ENCODE measurements at regions not wholly inside any gene's neighbourhood (a gene's known extent, or its start where the extent isn't known, plus 50 kb on each side); places are given as distances from the start of the nearest gene placed in this dataset.

- no peak for TF ChIP-seq CTCF (IDR thresholded peaks at IDR 0.05)
- Histone ChIP-seq H3K27ac (no peak overlapping the region), H3K4me1 (no peaks in the 10 kb centered on the region), H3K36me3 (no peaks in the 10 kb centered on the region), H3K27me3 (no peaks in the 10 kb centered on the region), H3K9me3 (peaks cover 7 to 23% of the 10 kb centered on the region in 2 donors), H3K4me3 (no peak overlapping the region)
- DNase-seq (ENCODE audit: low spot score): no peak
Observed at GRCh38 chr10:4041635-4042034, 256.6 kb upstream of the KLF6 start.

DNA sequence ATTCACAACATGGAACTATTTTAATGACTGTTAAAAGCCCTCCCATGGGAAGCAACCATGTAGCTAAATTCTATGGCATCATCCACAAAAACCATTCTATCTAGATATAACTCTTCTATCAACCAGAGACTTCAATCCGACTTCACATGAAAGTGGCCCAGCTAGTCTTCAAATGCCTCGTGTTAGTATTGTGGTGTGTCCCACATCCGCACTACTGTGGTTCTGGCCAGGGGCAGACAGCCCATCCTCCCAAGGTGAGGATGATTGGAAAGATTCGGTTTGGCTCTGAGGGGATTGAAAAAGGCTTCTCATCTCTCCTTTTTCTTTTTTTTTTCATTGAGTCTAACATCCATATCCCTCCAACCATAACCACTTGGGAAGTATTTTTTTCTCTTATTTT is 253.0 kb upstream of the KLF6 start:
- no peak for TF ChIP-seq CTCF (IDR thresholded peaks at IDR 0.05)
- no peak for DNase-seq (ENCODE audit: low spot score)
- Histone ChIP-seq H3K4me1 (peaks cover 0 to 12% of the 10 kb centered on the region in 2 donors), H3K4me3 (no peak overlapping the region), H3K9me3 (peaks cover 7 to 23% of the 10 kb centered on the region in 2 donors), H3K27me3 (no peaks in the 10 kb centered on the region), H3K36me3 (no peaks in the 10 kb centered on the region), H3K27ac (no peak overlapping the region)

GRCh38 chr10:4035599-4035945 is 250.6 kb upstream of the KLF6 start:
- no peaks in the 10 kb centered on the region for H3K36me3 ChIP-seq
- no peaks in the 10 kb centered on the region for H3K9me3 ChIP-seq
- H3K27me3 ChIP-seq: no peaks in the 10 kb centered on the region
- DNase-seq (ENCODE audit: low spot score): no peak
- H3K4me1 ChIP-seq: peaks cover 0 to 12% of the 10 kb centered on the region in 2 donors
- TF ChIP-seq CTCF (IDR thresholded peaks at IDR 0.05): no peak
- H3K4me3 ChIP-seq: no peak overlapping the region
- H3K27ac ChIP-seq: peak overlapping the region; percentile 1 to 54

GRCh38 chr10:4034907-4035598 is 250.0 kb upstream of the KLF6 start:
- peak overlapping the region; percentile 7 to 32 for H3K4me3 ChIP-seq
- H3K27me3 ChIP-seq: no peaks in the 10 kb centered on the region
- H3K9me3 ChIP-seq: no peaks in the 10 kb centered on the region
- H3K4me1 ChIP-seq: peaks cover 0 to 12% of the 10 kb centered on the region in 2 donors
- no peak for DNase-seq (ENCODE audit: low spot score)
- H3K36me3 ChIP-seq: no peaks in the 10 kb centered on the region
- no peak for TF ChIP-seq CTCF (IDR thresholded peaks at IDR 0.05)
- peak overlapping the region; percentile 1 to 54 for H3K27ac ChIP-seq

- H3K27me3 ChIP-seq: no peaks in the 10 kb centered on the region
- no peak for TF ChIP-seq CTCF (IDR thresholded peaks at IDR 0.05)
- H3K36me3 ChIP-seq: no peaks in the 10 kb centered on the region
- H3K4me1 ChIP-seq: peaks cover 0 to 12% of the 10 kb centered on the region in 2 donors
- H3K27ac ChIP-seq: no peak overlapping the region
- no peaks in the 10 kb centered on the region for H3K9me3 ChIP-seq
- no peak for DNase-seq (ENCODE audit: low spot score)
- no peak overlapping the region for H3K4me3 ChIP-seq
Observed at GRCh38 chr10:4033341-4033896, 248.4 kb upstream of the KLF6 start.

- no peaks in the 10 kb centered on the region for H3K36me3 ChIP-seq
- peaks cover 0 to 4% of the 10 kb centered on the region in 2 donors for H3K4me1 ChIP-seq
- H3K9me3 ChIP-seq: no peaks in the 10 kb centered on the region
- H3K27me3 ChIP-seq: no peaks in the 10 kb centered on the region
- TF ChIP-seq CTCF (IDR thresholded peaks at IDR 0.05): no peak
- no peak for DNase-seq (ENCODE audit: low spot score)
- no peak overlapping the region for H3K4me3 ChIP-seq
- H3K27ac ChIP-seq: no peak overlapping the region
Observed at GRCh38 chr10:4029866-4030265, 244.9 kb upstream of the KLF6 start.

Measured in right atrium auricular region (tissue), 2 donors.